MCF 10A (cell line): ENCODE measurements at regions not wholly inside any gene's neighbourhood (a gene's known extent, or its start where the extent isn't known, plus 50 kb on each side); places are given as distances from the start of the nearest gene placed in this dataset.
"Not testable (repeated sequence)": the region's sequence is repeated elsewhere in the genome, so short reads cannot be mapped to it uniquely, and the experiment has no call there.

ENCODE experiments used
- BruUV-seq: library from RNA; stranded (reverse); fragments of 400-500 nt; replicated peaks from 2 replicates; lab custom pipeline; 2021; lab: Mats Ljungman, UMichigan
- CTCF ChIA-PET: fragments of 300-600 bp; sonication (Branson Sonifier 250); formaldehyde crosslinking; extraction: SDS; loops from one replicate; lab custom pipeline; 2021; ENCODE audit warnings: antibody characterized with exemption, inconsistent platforms; lab: Yijun Ruan, JAX
- POLR2A ChIA-PET: fragments of 300-600, 350-650 bp; sonication (Branson Sonifier 250); formaldehyde crosslinking; extraction: SDS; loops from one replicate; lab custom pipeline; 2020; ENCODE audit warnings: antibody characterized with exemption, inconsistent platforms; lab: Yijun Ruan, JAX
- DNase-seq: peaks from one replicate; pipeline ENCODE4 v3.0.0-alpha.2; 2018; ENCODE audit not compliant: unreplicated experiment
- H3K27ac Mint-ChIP-seq: one replicate; pipeline ENCODE4 v1.8.0; 2022; ENCODE audit warnings: mild to moderate bottlenecking, low read depth, mixed read lengths; ENCODE audit not compliant: unreplicated experiment
- H3K27me3 Mint-ChIP-seq: one replicate; pipeline ENCODE4 v1.8.0; 2022; ENCODE audit warnings: mixed read lengths; ENCODE audit not compliant: insufficient read depth, unreplicated experiment
- H3K36me3 Mint-ChIP-seq: one replicate; pipeline ENCODE4 v1.8.0; 2022; ENCODE audit warnings: mild to moderate bottlenecking, moderate library complexity, mixed read lengths; ENCODE audit not compliant: insufficient read depth, unreplicated experiment
- H3K4me1 Mint-ChIP-seq: one replicate; pipeline ENCODE4 v1.8.0; 2022; ENCODE audit warnings: mixed read lengths; ENCODE audit not compliant: insufficient read depth, unreplicated experiment
- H3K4me3 Mint-ChIP-seq: one replicate; pipeline ENCODE4 v1.8.0; 2022; ENCODE audit warnings: mild to moderate bottlenecking, moderate library complexity, mixed read lengths; ENCODE audit not compliant: unreplicated experiment
- H3K9me3 Mint-ChIP-seq: one replicate; pipeline ENCODE4 v1.8.0; 2022; ENCODE audit warnings: mixed read lengths; ENCODE audit not compliant: unreplicated experiment
- CTCF ChIP-seq: fragments of 200-600 bp; IDR thresholded peaks from one replicate; pipeline ENCODE4 v1.8.0; 2022; ENCODE audit warnings: antibody characterized with exemption, mild to moderate bottlenecking; ENCODE audit not compliant: unreplicated experiment
- intact Hi-C: fragments of 100-400 bp; cut with micrococcal nuclease; formaldehyde crosslinking; loops from 2 replicates; pipeline ENCODE4 v1.14.1; 2022

GRCh38 chr13:87570669-87571068 is 100.5 kb upstream of the SLITRK5 start:
- intact Hi-C loops = no loop called here
- H3K27me3 Mint-ChIP-seq = no peaks in the 10 kb centered on the region
- CTCF ChIA-PET = no interaction called here
- BruUV-seq = no TSS peak
- no peak overlapping the region for H3K4me3 Mint-ChIP-seq
- H3K4me1 Mint-ChIP-seq = no peaks in the 10 kb centered on the region
- no peaks in the 10 kb centered on the region for H3K9me3 Mint-ChIP-seq
- TF ChIP-seq CTCF = no peak
- DNase-seq = no peak
- H3K27ac Mint-ChIP-seq = no peak overlapping the region
- no peaks in the 10 kb centered on the region for H3K36me3 Mint-ChIP-seq
- POLR2A ChIA-PET = no interaction called here

- ChIA-PET POLR2A (no interaction called here), CTCF (interaction anchor here (0.6 kb wide), 1 partner anchor 333 kb away, joined by 3 read pairs; no protein-coding TSS in a partner anchor)
- Mint-ChIP-seq H3K4me3 (no peak overlapping the region), H3K4me1 (peaks cover 4% of the 10 kb centered on the region), H3K9me3 (no peaks in the 10 kb centered on the region), H3K27ac (no peak overlapping the region), H3K27me3 (no peaks in the 10 kb centered on the region), H3K36me3 (no peaks in the 10 kb centered on the region)
- no peak for TF ChIP-seq CTCF
- BruUV-seq = no TSS peak
- intact Hi-C loops = no loop called here
- no peak for DNase-seq
Observed at GRCh38 chr13:87582399-87582798, 88.8 kb upstream of the SLITRK5 start.

GRCh38 chr13:87590518-87590917 is 80.7 kb upstream of the SLITRK5 start:
- CTCF ChIA-PET = no interaction called here
- H3K27ac Mint-ChIP-seq = no peak overlapping the region
- BruUV-seq = no TSS peak
- DNase-seq = no peak
- H3K4me1 Mint-ChIP-seq = no peaks in the 10 kb centered on the region
- no peaks in the 10 kb centered on the region for H3K36me3 Mint-ChIP-seq
- POLR2A ChIA-PET = interaction anchor here (0.9 kb wide), 1 partner anchor 10 kb away, joined by 3 read pairs; no protein-coding TSS in a partner anchor
- H3K4me3 Mint-ChIP-seq = no peak overlapping the region
- no peaks in the 10 kb centered on the region for H3K9me3 Mint-ChIP-seq
- intact Hi-C loops = no loop called here
- H3K27me3 Mint-ChIP-seq = no peaks in the 10 kb centered on the region
- no peak for TF ChIP-seq CTCF

- DNase-seq, H3K4me3 Mint-ChIP-seq, H3K27ac Mint-ChIP-seq, H3K36me3 Mint-ChIP-seq, intact Hi-C loops, BruUV-seq, H3K4me1 Mint-ChIP-seq, H3K9me3 Mint-ChIP-seq, POLR2A ChIA-PET, H3K27me3 Mint-ChIP-seq: not testable (repeated sequence)
- CTCF ChIA-PET = interaction anchor here (0.6 to 0.7 kb wide), 2 partner anchors 50 to 630 kb away, joined by 3 read pairs; no protein-coding TSS in a partner anchor
Observed at GRCh38 chr13:87604437-87604836, 66.7 kb upstream of the SLITRK5 start.

- no peak for DNase-seq
- POLR2A ChIA-PET = no interaction called here
- TF ChIP-seq CTCF = no peak
- intact Hi-C loops = no loop called here
- Mint-ChIP-seq H3K4me1 (no peaks in the 10 kb centered on the region), H3K9me3 (no peaks in the 10 kb centered on the region), H3K27me3 (no peaks in the 10 kb centered on the region), H3K4me3 (no peak overlapping the region), H3K36me3 (no peaks in the 10 kb centered on the region), H3K27ac (no peak overlapping the region)
- CTCF ChIA-PET = no interaction called here
- BruUV-seq = no TSS peak
Observed at GRCh38 chr13:87607266-87607665, 63.9 kb upstream of the SLITRK5 start.
